ENCODE measurements at regions not wholly inside any gene's neighbourhood (a gene's known extent, or its start where the extent isn't known, plus 50 kb on each side); places are given as distances from the start of the nearest gene placed in this dataset.

DNA sequence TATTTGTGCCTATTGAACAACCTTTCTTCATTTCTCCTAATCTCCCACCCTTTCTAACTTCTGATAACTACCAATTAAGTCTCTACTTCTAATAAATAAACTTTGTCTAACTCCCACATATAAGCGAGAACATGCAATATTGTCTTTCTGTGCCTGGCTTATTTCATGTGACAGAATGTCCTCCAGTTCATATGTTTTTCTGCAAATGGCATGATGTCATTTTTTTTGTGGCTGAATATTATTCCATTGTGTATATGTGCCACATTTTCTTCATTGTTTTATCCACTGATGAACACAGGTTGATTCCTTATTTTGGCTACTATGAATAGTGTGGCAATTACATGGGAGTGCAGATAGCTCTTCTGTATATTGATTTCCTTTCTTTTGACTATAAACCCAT is 1041.5 kb upstream of the MANEA start:
- TF ChIP-seq, protein P1, sequence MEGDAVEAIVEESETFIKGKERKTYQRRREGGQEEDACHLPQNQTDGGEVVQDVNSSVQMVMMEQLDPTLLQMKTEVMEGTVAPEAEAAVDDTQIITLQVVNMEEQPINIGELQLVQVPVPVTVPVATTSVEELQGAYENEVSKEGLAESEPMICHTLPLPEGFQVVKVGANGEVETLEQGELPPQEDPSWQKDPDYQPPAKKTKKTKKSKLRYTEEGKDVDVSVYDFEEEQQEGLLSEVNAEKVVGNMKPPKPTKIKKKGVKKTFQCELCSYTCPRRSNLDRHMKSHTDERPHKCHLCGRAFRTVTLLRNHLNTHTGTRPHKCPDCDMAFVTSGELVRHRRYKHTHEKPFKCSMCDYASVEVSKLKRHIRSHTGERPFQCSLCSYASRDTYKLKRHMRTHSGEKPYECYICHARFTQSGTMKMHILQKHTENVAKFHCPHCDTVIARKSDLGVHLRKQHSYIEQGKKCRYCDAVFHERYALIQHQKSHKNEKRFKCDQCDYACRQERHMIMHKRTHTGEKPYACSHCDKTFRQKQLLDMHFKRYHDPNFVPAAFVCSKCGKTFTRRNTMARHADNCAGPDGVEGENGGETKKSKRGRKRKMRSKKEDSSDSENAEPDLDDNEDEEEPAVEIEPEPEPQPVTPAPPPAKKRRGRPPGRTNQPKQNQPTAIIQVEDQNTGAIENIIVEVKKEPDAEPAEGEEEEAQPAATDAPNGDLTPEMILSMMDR (IDR thresholded peaks at IDR 0.05): no peak
- TF ChIP-seq EP300 (IDR thresholded peaks at IDR 0.05) (no peak), POLR2A (IDR thresholded peaks at IDR 0.05) (no peak)

Data from tibial nerve (tissue), 4 donors.